Sigmoid colon (tissue), 6 donors: ENCODE measurements at regions not wholly inside any gene's neighbourhood (a gene's known extent, or its start where the extent isn't known, plus 50 kb on each side); places are given as distances from the start of the nearest gene placed in this dataset.

Source experiments
- DNase-seq: peaks from one replicate; pipeline ENCODE4 v3.0.0-alpha.2; 2019
- H3K27ac ChIP-seq, 4 donors: fragments of 200-600 bp; sonication (generic); one replicate each; pipeline ENCODE4 v1.5.1; 2016 to 2019; ENCODE audit warnings: mild to moderate bottlenecking in 1 of 4
- H3K27me3 ChIP-seq, 3 donors: fragments of 200-600 bp; sonication (generic); one replicate each; pipeline ENCODE4 v1.5.1; 2019; ENCODE audit warnings: mild to moderate bottlenecking in 1 of 3
- H3K36me3 ChIP-seq, 4 donors: fragments of 200-600 bp; sonication (generic); one replicate each; pipeline ENCODE4 v1.5.1; 2016 to 2019
- H3K4me1 ChIP-seq, 4 donors: fragments of 200-600 bp; sonication (generic); one replicate each; pipeline ENCODE4 v1.5.1; 2017 to 2019
- H3K4me3 ChIP-seq, 4 donors: fragments of 200-600 bp; sonication (generic); one replicate each; pipeline ENCODE4 v1.5.1; 2017 to 2019; ENCODE audit warnings: mild to moderate bottlenecking in 2 of 4, moderate library complexity in 1 of 4
- H3K9me3 ChIP-seq, 4 donors: fragments of 200-600 bp in 3 of 4; sonication (generic) in 3 of 4; one replicate each; pipeline versions ENCODE4 v1.5.1 to v1.6.1; 2013 to 2019
- EP300 ChIP-seq, 4 donors: sonication (generic); formaldehyde crosslinking; IDR thresholded peaks; one replicate each; pipeline ENCODE4 v1.6.1; 2017; ENCODE audit warnings: antibody characterized with exemption in 4 of 4
- POLR2A ChIP-seq, 2 donors: fragments of 450-650 bp; IDR thresholded peaks; one replicate each; pipeline ENCODE4 v1.6.1; 2016; ENCODE audit warnings: antibody characterized with exemption in 2 of 2, mild to moderate bottlenecking in 2 of 2, moderate library complexity in 2 of 2
- POLR2AphosphoS5 ChIP-seq, 4 donors: sonication (generic); formaldehyde crosslinking; IDR thresholded peaks; one replicate each; pipeline ENCODE4 v1.6.1; 2017; ENCODE audit warnings: antibody characterized with exemption in 4 of 4
- WGBS, 2 donors: extraction: QIAGEN DNeasy Blood & Tissue Kit; methylation state at CpG; one replicate each; pipeline ENCODE4 v1.1.7; 2013; 5-methylcytosine and 5-hydroxymethylcytosine counted together
- intact Hi-C: fragments of 100-400 bp; cut with DNase I; formaldehyde crosslinking; loops from one replicate; pipeline ENCODE4 v1.15.1; 2023
- TF ChIP-seq, protein P1 (sequence below), 4 experiments: fragments of 450-650 bp in 3 of 4; fragments of 200-600 bp in 1 of 4; IDR thresholded peaks; one replicate each; pipeline ENCODE4 v1.5.1; 2016 to 2019; ENCODE audit warnings: antibody characterized with exemption in 4 of 4, mild to moderate bottlenecking in 3 of 4, moderate library complexity in 2 of 4
- donor health status: healthy with polysubstance abuse.
- donor health status: healthy.

DNA sequence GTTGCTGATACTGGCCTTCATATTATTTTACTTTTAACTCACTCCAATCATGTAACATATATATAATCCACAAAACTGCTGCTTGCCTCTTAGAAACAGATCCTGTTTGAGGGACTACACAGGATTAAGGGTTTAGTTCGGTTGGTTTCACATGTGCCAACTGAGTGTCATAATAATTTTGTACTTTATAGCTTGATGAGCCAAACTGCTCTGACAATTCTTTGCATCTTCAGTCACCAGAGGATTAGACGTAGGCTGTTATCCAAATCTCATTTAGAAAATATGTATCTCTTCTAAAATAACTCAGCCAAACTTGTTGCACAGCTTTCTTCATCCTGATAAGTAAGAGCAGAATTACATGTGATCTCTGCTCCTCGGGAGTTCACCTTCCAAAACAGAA lies 643.6 kb upstream of the PTCHD4 start:
- 68 to 75% methylated on average over 3 of the region's 3 CpGs for WGBS, 2 donors
- no peaks in the 10 kb centered on the region for H3K27me3 ChIP-seq
- H3K27ac ChIP-seq = no peak overlapping the region
- no peak for DNase-seq
- H3K4me1 ChIP-seq = no peaks in the 10 kb centered on the region
- no peaks in the 10 kb centered on the region for H3K9me3 ChIP-seq
- H3K36me3 ChIP-seq = no peaks in the 10 kb centered on the region
- TF ChIP-seq POLR2AphosphoS5 (IDR thresholded peaks at IDR 0.05) = no peak
- TF ChIP-seq, protein P1, sequence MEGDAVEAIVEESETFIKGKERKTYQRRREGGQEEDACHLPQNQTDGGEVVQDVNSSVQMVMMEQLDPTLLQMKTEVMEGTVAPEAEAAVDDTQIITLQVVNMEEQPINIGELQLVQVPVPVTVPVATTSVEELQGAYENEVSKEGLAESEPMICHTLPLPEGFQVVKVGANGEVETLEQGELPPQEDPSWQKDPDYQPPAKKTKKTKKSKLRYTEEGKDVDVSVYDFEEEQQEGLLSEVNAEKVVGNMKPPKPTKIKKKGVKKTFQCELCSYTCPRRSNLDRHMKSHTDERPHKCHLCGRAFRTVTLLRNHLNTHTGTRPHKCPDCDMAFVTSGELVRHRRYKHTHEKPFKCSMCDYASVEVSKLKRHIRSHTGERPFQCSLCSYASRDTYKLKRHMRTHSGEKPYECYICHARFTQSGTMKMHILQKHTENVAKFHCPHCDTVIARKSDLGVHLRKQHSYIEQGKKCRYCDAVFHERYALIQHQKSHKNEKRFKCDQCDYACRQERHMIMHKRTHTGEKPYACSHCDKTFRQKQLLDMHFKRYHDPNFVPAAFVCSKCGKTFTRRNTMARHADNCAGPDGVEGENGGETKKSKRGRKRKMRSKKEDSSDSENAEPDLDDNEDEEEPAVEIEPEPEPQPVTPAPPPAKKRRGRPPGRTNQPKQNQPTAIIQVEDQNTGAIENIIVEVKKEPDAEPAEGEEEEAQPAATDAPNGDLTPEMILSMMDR (IDR thresholded peaks at IDR 0.05) = no peak
- TF ChIP-seq POLR2A (IDR thresholded peaks at IDR 0.05) = no peak
- TF ChIP-seq EP300 (IDR thresholded peaks at IDR 0.05) = no peak
- H3K4me3 ChIP-seq = no peak overlapping the region
- intact Hi-C loops = no loop called here

DNA sequence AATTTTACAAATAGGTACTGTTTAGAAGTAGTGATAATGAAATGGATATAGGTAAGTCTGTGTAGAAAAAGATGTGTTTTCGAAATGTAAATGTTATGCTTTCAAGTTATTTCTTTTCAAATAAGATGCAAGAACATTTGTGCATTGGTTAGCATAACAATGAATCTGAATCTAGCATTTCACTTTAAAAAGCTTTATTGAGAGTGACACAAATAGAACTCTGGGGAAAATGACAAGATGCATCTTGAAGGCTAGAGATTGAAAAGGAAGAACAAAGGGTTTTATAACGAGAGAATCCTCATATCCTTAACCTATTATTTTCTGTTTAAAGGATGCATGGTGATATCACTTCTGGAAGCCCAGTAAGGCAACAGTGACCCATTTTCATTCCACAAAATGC lies 639.9 kb upstream of the PTCHD4 start:
- TF ChIP-seq POLR2A (IDR thresholded peaks at IDR 0.05) (no peak), EP300 (IDR thresholded peaks at IDR 0.05) (no peak), POLR2AphosphoS5 (IDR thresholded peaks at IDR 0.05) (no peak)
- TF ChIP-seq, protein P1 (IDR thresholded peaks at IDR 0.05) = no peak
- no peak for DNase-seq
- WGBS, 2 donors = 75 to 78% methylated on average over 2 of the region's 2 CpGs
- no peaks in the 10 kb centered on the region for H3K4me1 ChIP-seq
- H3K27me3 ChIP-seq = no peaks in the 10 kb centered on the region
- no peak overlapping the region for H3K27ac ChIP-seq
- no peaks in the 10 kb centered on the region for H3K36me3 ChIP-seq
- intact Hi-C loops = no loop called here
- no peaks in the 10 kb centered on the region for H3K9me3 ChIP-seq
- no peak overlapping the region for H3K4me3 ChIP-seq

DNA sequence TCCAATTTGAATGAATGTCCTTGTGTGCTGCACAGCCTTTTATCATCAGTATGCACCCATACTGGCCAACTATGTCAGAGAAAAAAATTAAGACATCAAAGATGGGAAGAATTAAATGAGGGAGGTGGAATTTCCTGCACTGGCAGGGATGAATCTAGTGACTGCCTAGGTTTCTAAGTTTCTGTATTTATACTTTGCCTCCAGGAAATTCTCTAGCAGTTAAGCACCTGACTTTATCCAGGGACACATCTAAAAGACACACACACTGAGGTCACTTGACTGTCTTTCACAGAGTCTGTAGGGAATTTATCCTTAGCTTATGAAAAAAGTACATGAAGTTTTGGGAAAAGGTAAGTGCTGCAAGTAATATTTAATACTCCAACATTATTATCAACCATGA lies 636.5 kb upstream of the PTCHD4 start:
- H3K27ac ChIP-seq = no peak overlapping the region
- no peaks in the 10 kb centered on the region for H3K27me3 ChIP-seq
- H3K4me1 ChIP-seq = no peaks in the 10 kb centered on the region
- no peak overlapping the region for H3K4me3 ChIP-seq
- H3K9me3 ChIP-seq = no peaks in the 10 kb centered on the region
- DNase-seq = no peak
- intact Hi-C loops = no loop called here
- TF ChIP-seq EP300 (IDR thresholded peaks at IDR 0.05) (no peak), POLR2AphosphoS5 (IDR thresholded peaks at IDR 0.05) (no peak), POLR2A (IDR thresholded peaks at IDR 0.05) (no peak)
- TF ChIP-seq, protein P1 (IDR thresholded peaks at IDR 0.05) = no peak
- H3K36me3 ChIP-seq = no peaks in the 10 kb centered on the region

DNA sequence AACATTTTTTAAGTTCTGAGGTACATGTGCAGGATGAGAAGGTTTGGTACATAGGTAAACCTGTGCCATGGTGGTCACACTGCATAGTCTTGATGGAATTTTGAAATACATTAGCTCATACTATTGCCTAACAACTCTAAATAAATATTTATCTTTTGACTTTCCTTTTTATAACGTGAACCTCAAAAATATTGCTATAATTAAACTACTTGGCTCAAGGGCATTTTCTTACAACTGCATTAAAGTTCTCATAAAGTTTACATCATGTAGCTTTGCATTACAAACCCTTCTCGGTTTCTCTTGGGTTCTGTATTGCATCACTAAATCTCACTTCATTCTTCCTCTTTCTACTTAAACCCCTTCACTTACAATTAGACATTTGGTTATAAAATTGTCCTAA lies 636.0 kb upstream of the PTCHD4 start:
- Histone ChIP-seq H3K36me3 (no peaks in the 10 kb centered on the region), H3K9me3 (no peaks in the 10 kb centered on the region), H3K27ac (no peak overlapping the region), H3K4me3 (no peak overlapping the region), H3K4me1 (no peaks in the 10 kb centered on the region), H3K27me3 (no peaks in the 10 kb centered on the region)
- 8 to 39% methylated on average over 2 of the region's 2 CpGs for WGBS, 2 donors
- intact Hi-C loops = no loop called here
- no peak for TF ChIP-seq EP300 (IDR thresholded peaks at IDR 0.05)
- TF ChIP-seq, protein P1 (IDR thresholded peaks at IDR 0.05) = no peak
- no peak for TF ChIP-seq POLR2A (IDR thresholded peaks at IDR 0.05)
- TF ChIP-seq POLR2AphosphoS5 (IDR thresholded peaks at IDR 0.05) = no peak
- no peak for DNase-seq

- Histone ChIP-seq H3K27me3 (no peaks in the 10 kb centered on the region), H3K9me3 (no peaks in the 10 kb centered on the region), H3K4me3 (no peak overlapping the region), H3K36me3 (no peaks in the 10 kb centered on the region), H3K27ac (no peak overlapping the region), H3K4me1 (no peaks in the 10 kb centered on the region)
- DNase-seq = no peak
- intact Hi-C loops = no loop called here
- TF ChIP-seq POLR2A (IDR thresholded peaks at IDR 0.05) (no peak), POLR2AphosphoS5 (IDR thresholded peaks at IDR 0.05) (no peak), EP300 (IDR thresholded peaks at IDR 0.05) (no peak)
- TF ChIP-seq, protein P1 (IDR thresholded peaks at IDR 0.05) = no peak
Observed at GRCh38 chr6:48744948-48745347, 634.0 kb upstream of the PTCHD4 start.
